H1 (cell line): ENCODE measurements at regions not wholly inside any gene's neighbourhood (a gene's known extent, or its start where the extent isn't known, plus 50 kb on each side); places are given as distances from the start of the nearest gene placed in this dataset.

Experiments
- CTCF ChIA-PET: fragments of 300-600 bp; sonication (Branson Sonifier 250); formaldehyde crosslinking; loops from one replicate; lab custom pipeline; 2021; ENCODE audit not compliant: partially characterized antibody; lab: Charles Lee
- POLR2A ChIA-PET: fragments of 300-600 bp; sonication (Branson Sonifier 250); formaldehyde crosslinking; loops from one replicate; lab custom pipeline; 2021; ENCODE audit warnings: inconsistent platforms; ENCODE audit not compliant: partially characterized antibody; lab: Charles Lee
- DNase-seq, 2 experiments: peaks; one replicate each; pipeline versions ENCODE4 v3.0.0 to v3.0.0-alpha.2; 2010 to 2022; ENCODE audit warnings: low spot score in 2 of 2, low read depth in 1 of 2, mixed read lengths in 1 of 2
- FAIRE-seq: peaks from 2 replicates; lab custom pipeline; 2011; peaks lifted over from hg19 to GRCh38; lab: Jason Lieb, UNC
- H2AFZ ChIP-seq: 2 replicates; pipeline ENCODE4 v1.8.1; 2012; ENCODE audit warnings: low read length, inconsistent platforms
- H2AK5ac ChIP-seq: 2 replicates; pipeline ENCODE4 v1.6.1; 2013; ENCODE audit warnings: low read depth, low read length
- H2BK120ac ChIP-seq: replicated peaks from 2 replicates; pipeline ENCODE3; 2013; ENCODE audit warnings: low read depth, low read length, inconsistent platforms
- H2BK12ac ChIP-seq: 2 replicates; pipeline ENCODE4 v1.6.1; 2013; ENCODE audit warnings: low read depth, low read length
- H2BK15ac ChIP-seq: 2 replicates; pipeline ENCODE4 v1.6.1; 2013; ENCODE audit warnings: low read length
- H2BK20ac ChIP-seq: 2 replicates; pipeline ENCODE4 v1.6.1; 2013; ENCODE audit warnings: low read length
- H2BK5ac ChIP-seq: 2 replicates; pipeline ENCODE4 v1.6.1; 2013; ENCODE audit warnings: low read depth, low read length
- H3K14ac ChIP-seq: 2 replicates; pipeline ENCODE4 v1.6.1; 2013; ENCODE audit warnings: inconsistent platforms; ENCODE audit not compliant: insufficient read length
- H3K18ac ChIP-seq: 2 replicates; pipeline ENCODE4 v1.6.1; 2013; ENCODE audit warnings: low read length; ENCODE audit errors: extremely low read depth
- H3K23ac ChIP-seq: 2 replicates; pipeline ENCODE4 v1.6.1; 2013; ENCODE audit warnings: inconsistent platforms; ENCODE audit not compliant: insufficient read length
- H3K23me2 ChIP-seq: 2 replicates; pipeline ENCODE4 v1.6.1; 2013; ENCODE audit warnings: low read depth, low read length
- H3K27ac ChIP-seq: 2 replicates; pipeline ENCODE4 v1.6.1; 2011; ENCODE audit warnings: low read depth, low read length, inconsistent platforms
- H3K27me3 ChIP-seq, 4 experiments: replicated peaks in 1 of 4; 1 replicate in 1 of 4; 2 replicates in 3 of 4; pipeline versions ENCODE4 v1.6.1 to v1.8.1; 2011 to 2013; ENCODE audit warnings: low read length in 3 of 4, mild to moderate bottlenecking in 3 of 4, inconsistent platforms in 2 of 4, mixed read lengths in 2 of 4, moderate library complexity in 1 of 4; ENCODE audit not compliant: control insufficient read depth in 3 of 4, insufficient read depth in 3 of 4; ENCODE audit errors: extremely low read depth in 1 of 4
- H3K36me3 ChIP-seq, 4 experiments: 2 replicates each; pipeline versions ENCODE4 v1.6.1 to v1.8.1; 2011 to 2013; ENCODE audit warnings: mild to moderate bottlenecking in 4 of 4, low read length in 3 of 4, moderate library complexity in 2 of 4, control low read depth in 1 of 4, inconsistent platforms in 1 of 4; ENCODE audit not compliant: insufficient read depth in 4 of 4, control insufficient read depth in 2 of 4
- H3K4ac ChIP-seq: replicated peaks from 2 replicates; pipeline ENCODE3; 2013; ENCODE audit warnings: low read length, low read depth, mixed read lengths, inconsistent platforms; ENCODE audit not compliant: insufficient read length
- H3K4me1 ChIP-seq, 4 experiments: replicated peaks in 1 of 4; 1 replicate in 1 of 4; 2 replicates in 3 of 4; pipeline versions ENCODE4 v1.6.1 to v1.8.1; 2011 to 2013; ENCODE audit warnings: low read length in 3 of 4, inconsistent platforms in 2 of 4, mixed read lengths in 1 of 4; ENCODE audit not compliant: insufficient read depth in 4 of 4, control insufficient read depth in 3 of 4
- H3K4me2 ChIP-seq, 2 experiments: 2 replicates each; pipeline versions ENCODE4 v1.6.1 to v1.8.1; 2011 to 2013; ENCODE audit warnings: low read depth in 2 of 2, low read length in 2 of 2, control low read depth in 1 of 2, inconsistent platforms in 1 of 2, mild to moderate bottlenecking in 1 of 2; ENCODE audit not compliant: insufficient read depth in 1 of 2
- H3K4me3 ChIP-seq, 4 experiments: fragments of 200-600, 300-600 bp in 1 of 4; sonication (generic), shearing (Covaris generic), sonication (Bioruptor Twin) in 1 of 4; 2 replicates each; pipeline versions ENCODE4 v1.5.1 to v1.8.1; 2011 to 2016; ENCODE audit warnings: low read length in 4 of 4, low read depth in 3 of 4, control low read depth in 2 of 4, inconsistent platforms in 2 of 4, mild to moderate bottlenecking in 2 of 4, mixed read lengths in 1 of 4, moderate library complexity in 1 of 4; ENCODE audit not compliant: insufficient read depth in 2 of 4; ENCODE audit errors: extremely low read depth in 1 of 4
- H3K56ac ChIP-seq: replicated peaks from 2 replicates; pipeline ENCODE3; 2013; ENCODE audit warnings: low read depth, mild to moderate bottlenecking, mixed read lengths, low read length, inconsistent platforms; ENCODE audit not compliant: insufficient read length
- H3K79me1 ChIP-seq: 2 replicates; pipeline ENCODE4 v1.6.1; 2013; ENCODE audit warnings: low read depth, low read length, control low read depth
- H3K79me2 ChIP-seq, 2 experiments: 2 replicates each; pipeline versions ENCODE4 v1.6.1 to v1.8.1; 2012 to 2013; ENCODE audit warnings: low read length in 2 of 2, mild to moderate bottlenecking in 2 of 2, inconsistent platforms in 1 of 2; ENCODE audit not compliant: insufficient read depth in 2 of 2, control insufficient read depth in 1 of 2
- H3K9ac ChIP-seq, 4 experiments: replicated peaks in 1 of 4; 1 replicate in 1 of 4; 2 replicates in 3 of 4; pipeline versions ENCODE4 v1.6.1 to v1.8.1; 2011 to 2013; ENCODE audit warnings: low read depth in 3 of 4, low read length in 3 of 4, control low read depth in 2 of 4, mild to moderate bottlenecking in 2 of 4, moderate library complexity in 2 of 4, inconsistent platforms in 1 of 4; ENCODE audit errors: extremely low read depth in 1 of 4
- H3K9me3 ChIP-seq, 2 experiments: 2 replicates each; pipeline versions ENCODE4 v1.6.1 to v1.8.1; 2012 to 2013; ENCODE audit warnings: mild to moderate bottlenecking in 2 of 2, moderate library complexity in 2 of 2, control low read depth in 1 of 2, inconsistent platforms in 1 of 2, low read depth in 1 of 2, low read length in 1 of 2, mixed read lengths in 1 of 2; ENCODE audit not compliant: insufficient read depth in 2 of 2
- H4K20me1 ChIP-seq, 2 experiments: replicated peaks in 1 of 2; 2 replicates each; pipeline versions ENCODE3 to v1.8.1; 2011 to 2013; ENCODE audit warnings: inconsistent platforms in 2 of 2, low read length in 2 of 2, mild to moderate bottlenecking in 1 of 2; ENCODE audit not compliant: insufficient read depth in 2 of 2, control insufficient read depth in 1 of 2
- H4K5ac ChIP-seq: 2 replicates; pipeline ENCODE4 v1.6.1; 2013; ENCODE audit warnings: low read length, low read depth, mixed read lengths, inconsistent platforms; ENCODE audit not compliant: insufficient read length
- H4K8ac ChIP-seq: 2 replicates; pipeline ENCODE4 v1.8.0; 2013; ENCODE audit warnings: mild to moderate bottlenecking, moderate library complexity, low read length, inconsistent platforms; ENCODE audit not compliant: insufficient read depth; ENCODE audit errors: extremely low read depth
- H4K91ac ChIP-seq: replicated peaks from 2 replicates; pipeline ENCODE3; 2013; ENCODE audit warnings: low read length, mixed read lengths, inconsistent platforms; ENCODE audit not compliant: insufficient read length
- ATF2 ChIP-seq: IDR thresholded peaks from 2 replicates; pipeline ENCODE4 v1.6.1; 2012; ENCODE audit warnings: low read length, inconsistent platforms
- BACH1 ChIP-seq: IDR thresholded peaks from 2 replicates; pipeline ENCODE4 v1.6.1; 2012; ENCODE audit warnings: low read length, improper control_type of control experiment
- BRCA1 ChIP-seq: IDR thresholded peaks from 2 replicates; pipeline ENCODE4 v1.6.1; 2012; ENCODE audit warnings: low read depth, low read length, improper control_type of control experiment
- CBX5 ChIP-seq: fragments of 300-800, 300-1000 bp; sonication (generic); IDR thresholded peaks from 2 replicates; pipeline ENCODE4 v1.7.1; 2016; ENCODE audit warnings: antibody characterized with exemption, low read length, low read depth
- E2F6 ChIP-seq: IDR thresholded peaks from 2 replicates; pipeline ENCODE4 v1.6.1; 2012; ENCODE audit warnings: inconsistent platforms
- GABPA ChIP-seq: IDR thresholded peaks from 2 replicates; pipeline ENCODE4 v1.6.1; 2011; ENCODE audit warnings: mild to moderate bottlenecking, low read length, moderate library complexity, borderline replicate concordance; ENCODE audit not compliant: insufficient read depth
- GTF2F1 ChIP-seq: IDR thresholded peaks from 2 replicates; pipeline ENCODE4 v1.6.1; 2012; ENCODE audit warnings: low read depth, low read length, improper control_type of control experiment, borderline replicate concordance
- KDM1A ChIP-seq: fragments of 200-600, 300-600 bp; sonication (generic); IDR thresholded peaks from 2 replicates; pipeline ENCODE4 v1.7.1; 2016; ENCODE audit warnings: mild to moderate bottlenecking, low read length, borderline replicate concordance
- KDM4A ChIP-seq: IDR thresholded peaks from one replicate; pipeline ENCODE4 v1.7.1; 2012; ENCODE audit warnings: low read depth, mild to moderate bottlenecking, moderate library complexity, low read length, inconsistent platforms; ENCODE audit not compliant: severe bottlenecking
- RNF2 ChIP-seq: fragments of 200-900, 300-1000 bp; sonication (generic); IDR thresholded peaks from 2 replicates; pipeline ENCODE4 v1.7.1; 2016; ENCODE audit warnings: borderline replicate concordance, low read depth, mild to moderate bottlenecking, antibody characterized with exemption, low read length; ENCODE audit not compliant: poor library complexity, severe bottlenecking; ENCODE audit errors: missing control alignments
- SIX5 ChIP-seq: IDR thresholded peaks from 2 replicates; pipeline ENCODE4 v1.6.1; 2011; ENCODE audit warnings: mild to moderate bottlenecking, low read depth, low read length
- SP4 ChIP-seq: IDR thresholded peaks from 2 replicates; pipeline ENCODE4 v1.6.1; 2012; ENCODE audit warnings: low read length, inconsistent platforms
- TAF1 ChIP-seq: IDR thresholded peaks from 2 replicates; pipeline ENCODE4 v1.6.1; 2011; ENCODE audit warnings: mild to moderate bottlenecking, low read depth, low read length
- WGBS, 2 experiments: shearing (Covaris generic) in 1 of 2; methylation state at CpG; one replicate each; pipeline versions ENCODE4 v1.1.6 to v1.1.7; 2013 to 2015; ENCODE audit warnings: low lambda C conversion rate in 2 of 2, mixed read lengths in 2 of 2, inconsistent platforms in 1 of 2, low coverage in 1 of 2, missing lambda C conversion rate in 1 of 2; ENCODE audit not compliant: insufficient replicate concordance in 2 of 2, insufficient coverage in 1 of 2, insufficient read length in 1 of 2; ENCODE audit errors: extremely low coverage in 1 of 2, missing lambda C conversion rate in 1 of 2; 5-methylcytosine and 5-hydroxymethylcytosine counted together

- Histone ChIP-seq H4K5ac (no peak overlapping the region), H2BK15ac (no peak overlapping the region), H4K8ac (no peak overlapping the region), H3K79me2 (no peaks in the 10 kb centered on the region), H2BK5ac (no peak overlapping the region), H3K9ac (no peak overlapping the region), H3K18ac (no peak overlapping the region), H3K4me2 (no peak overlapping the region), H4K20me1 (peaks cover 0 to 5% of the 10 kb centered on the region in 2 experiments), H2BK20ac (no peak overlapping the region), H4K91ac (no peak overlapping the region), H3K4me1 (no peaks in the 10 kb centered on the region), H3K4me3 (no peak overlapping the region), H3K23me2 (peaks cover 3% of the 10 kb centered on the region; the same call in 1 of the 2 replicates), H3K4ac (no peak overlapping the region), H3K23ac (no peak overlapping the region), H3K27me3 (no peaks in the 10 kb centered on the region), H3K27ac (no peak overlapping the region), H3K36me3 (no peaks in the 10 kb centered on the region), H2BK120ac (no peak overlapping the region), H2BK12ac (no peak overlapping the region), H2AFZ (no peak overlapping the region), H3K14ac (no peak overlapping the region), H2AK5ac (no peak overlapping the region), H3K56ac (no peak overlapping the region), H3K9me3 (peaks cover 31 to 69% of the 10 kb centered on the region in 2 experiments), H3K79me1 (no peaks in the 10 kb centered on the region)
- no peak for FAIRE-seq
- ChIA-PET POLR2A (no interaction called here), CTCF (no interaction called here)
- WGBS, 2 experiments, result 94% methylated on average over 11 of the region's 11 CpGs; no CpG with 5 or more reads in 1 of the 2 experiments
- no peak for DNase-seq
- no peak for TF ChIP-seq SP4
- TF ChIP-seq BACH1, result no peak
- no peak for TF ChIP-seq CBX5
- no peak for TF ChIP-seq SIX5
- no peak for TF ChIP-seq BRCA1
- no peak for TF ChIP-seq GTF2F1
- TF ChIP-seq GABPA, result no peak
- no peak for TF ChIP-seq RNF2
- TF ChIP-seq KDM4A, result no peak
- TF ChIP-seq ATF2, result no peak
- TF ChIP-seq E2F6, result no peak
- TF ChIP-seq TAF1, result no peak
- TF ChIP-seq KDM1A, result no peak
Measured at GRCh38 chr1:4500441-4500840, 154.0 kb upstream of the AJAP1 start.
